ENCODE measurements at regions not wholly inside any gene's neighbourhood (a gene's known extent, or its start where the extent isn't known, plus 50 kb on each side); places are given as distances from the start of the nearest gene placed in this dataset.
A peak's percentile ranks its signal among the peaks of the same experiment; 100 is the strongest.
"Not testable (repeated sequence)": the region's sequence is repeated elsewhere in the genome, so short reads cannot be mapped to it uniquely, and the experiment has no call there.

DNA sequence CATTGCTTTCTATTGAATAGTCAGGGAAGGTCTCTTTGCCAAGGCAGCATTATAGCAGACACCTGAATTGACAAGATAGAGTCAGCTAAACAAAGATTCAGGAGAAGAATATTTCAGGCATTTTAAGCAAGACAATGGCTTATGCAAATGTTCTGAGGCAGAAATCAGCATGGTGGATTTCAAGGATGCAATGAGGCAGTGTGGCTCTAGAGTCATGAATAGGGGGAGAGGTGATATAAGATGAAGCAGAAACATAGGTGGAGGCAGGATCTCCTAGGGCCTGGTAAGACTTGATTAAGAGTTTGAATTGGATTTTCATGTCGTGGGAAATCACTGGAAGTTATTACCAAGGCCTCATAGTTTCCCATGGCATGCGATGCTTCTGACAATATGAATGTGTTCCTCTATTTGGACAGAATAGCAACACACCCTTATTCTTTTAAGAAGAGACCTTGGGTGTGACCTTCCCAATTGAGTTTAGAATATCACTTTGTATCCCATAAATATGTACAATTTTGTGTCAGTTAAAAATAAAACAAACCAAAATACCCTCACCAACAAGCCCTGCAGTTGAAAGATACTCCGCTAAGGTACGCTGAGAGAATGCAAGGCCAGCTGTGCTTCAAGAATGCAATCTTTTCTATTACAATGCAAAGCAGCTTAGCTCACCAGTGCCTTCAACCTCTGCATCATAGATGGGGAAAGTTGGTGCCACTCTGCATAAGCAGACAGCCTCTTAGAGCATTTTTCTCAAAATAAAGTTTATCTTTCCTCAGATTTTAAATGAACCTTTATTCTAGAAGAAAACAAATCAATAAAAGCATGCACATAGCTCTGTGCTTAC is 139.6 kb upstream of the SALL1 start:
- no peak for DNase-seq

DNA sequence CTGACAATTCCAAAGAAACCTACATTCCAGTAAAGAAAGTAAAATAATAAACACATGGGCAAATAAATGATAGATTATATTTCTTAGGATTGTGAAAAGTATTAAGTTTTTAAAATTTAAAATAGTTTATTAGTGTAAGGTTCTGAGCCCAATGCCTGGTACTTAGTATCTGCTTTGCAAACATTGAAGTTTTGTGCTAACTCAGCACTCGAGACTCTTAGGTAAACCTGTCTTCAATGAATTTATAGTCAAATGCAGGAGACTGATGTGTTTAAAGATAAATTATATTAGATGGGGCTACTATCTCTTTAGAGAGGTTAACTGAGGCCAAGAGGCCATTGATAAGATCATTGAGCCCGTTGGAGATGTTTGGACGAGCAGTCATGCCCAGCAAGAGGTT is 138.3 kb upstream of the SALL1 start:
- no peak for DNase-seq

DNA sequence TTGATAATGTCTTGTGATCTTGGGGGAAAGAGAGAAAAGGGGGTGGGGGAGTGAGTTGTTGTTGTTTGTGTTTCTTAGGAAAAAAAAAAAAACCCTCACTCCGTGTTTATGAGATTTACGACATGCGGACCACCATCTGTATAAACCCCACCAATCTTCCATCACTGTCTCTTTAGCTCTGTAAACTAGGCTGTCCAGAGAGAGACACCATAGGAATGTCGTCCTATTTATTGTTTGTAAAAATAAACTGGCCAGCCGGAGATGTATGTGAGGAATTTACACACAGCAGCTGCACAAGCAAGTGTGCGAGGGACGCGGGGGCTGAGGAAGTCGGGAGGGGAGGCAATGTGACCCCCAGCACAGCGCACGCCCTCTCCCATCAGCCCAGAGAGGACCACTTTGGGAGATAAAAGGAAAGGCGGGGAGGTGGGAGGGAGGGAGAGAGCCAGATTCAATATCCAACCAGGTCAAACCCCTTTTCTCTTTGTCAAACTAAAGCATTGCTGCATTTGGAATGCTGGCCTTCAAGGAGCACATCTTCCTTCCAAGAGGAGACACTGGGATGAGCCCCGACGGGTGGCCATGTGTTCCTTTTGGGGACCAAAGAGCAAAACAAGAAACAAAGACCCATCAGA is 136.2 kb upstream of the SALL1 start:
- DNase-seq = no peak

DNA sequence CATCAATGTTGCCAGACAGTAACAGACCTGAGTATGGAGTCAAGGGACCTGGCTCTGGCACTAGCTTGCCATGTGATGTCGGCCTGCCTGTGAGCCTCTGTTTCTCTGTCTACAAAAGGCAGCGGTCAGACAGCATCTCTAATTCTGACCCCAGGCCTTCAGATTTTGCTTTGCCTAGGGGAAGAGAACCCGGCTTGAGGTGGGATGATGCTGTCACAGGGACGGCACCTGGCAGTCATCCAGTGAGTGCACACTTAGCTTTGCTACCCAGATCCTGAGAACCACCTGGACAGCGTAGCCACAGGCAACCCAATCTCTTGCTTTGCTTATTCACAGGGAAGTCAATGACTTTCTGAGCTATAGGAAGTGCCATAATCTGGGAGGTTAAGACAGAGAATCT is 135.2 kb upstream of the SALL1 start:
- DNase-seq = no peak

DNA sequence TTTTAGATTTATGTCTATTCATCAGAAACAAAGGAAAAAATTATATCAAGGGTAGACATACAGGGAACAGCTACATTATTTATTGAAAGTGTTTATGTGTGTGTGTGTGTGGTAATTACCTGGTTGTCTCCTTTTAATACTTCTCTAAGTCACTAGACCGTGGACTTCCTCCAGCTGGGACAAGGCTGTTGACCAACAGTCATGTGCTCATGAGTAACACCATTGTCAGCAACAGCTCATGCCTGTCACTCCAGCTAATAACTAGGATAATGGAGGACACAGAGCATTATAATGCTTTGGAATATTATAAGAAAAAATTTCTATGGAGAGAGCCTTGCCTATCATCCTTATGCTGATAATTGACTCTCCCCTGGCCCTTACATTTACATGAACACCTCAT is 125.3 kb upstream of the SALL1 start:
- DNase-seq = no peak

DNA sequence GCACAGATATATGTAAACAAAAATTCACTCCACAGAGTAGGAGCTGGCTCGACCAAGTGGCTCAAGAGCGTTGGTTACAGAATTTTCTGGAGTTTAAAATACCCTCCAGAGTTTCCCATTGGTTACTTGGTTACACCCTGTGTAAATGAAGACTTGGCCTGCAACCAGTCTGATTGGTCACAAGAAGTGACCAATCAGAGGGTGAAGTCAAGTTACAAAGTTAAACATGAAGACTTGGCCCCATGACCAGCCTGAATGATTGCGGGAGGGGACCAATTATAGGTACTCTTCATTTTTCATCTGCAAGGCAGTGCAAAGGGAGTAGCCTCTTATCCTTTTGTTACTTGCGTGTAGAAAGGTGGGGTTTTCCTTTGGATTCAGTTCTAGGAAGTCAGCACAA is 121.3 kb upstream of the SALL1 start:
- no peak for DNase-seq

DNA sequence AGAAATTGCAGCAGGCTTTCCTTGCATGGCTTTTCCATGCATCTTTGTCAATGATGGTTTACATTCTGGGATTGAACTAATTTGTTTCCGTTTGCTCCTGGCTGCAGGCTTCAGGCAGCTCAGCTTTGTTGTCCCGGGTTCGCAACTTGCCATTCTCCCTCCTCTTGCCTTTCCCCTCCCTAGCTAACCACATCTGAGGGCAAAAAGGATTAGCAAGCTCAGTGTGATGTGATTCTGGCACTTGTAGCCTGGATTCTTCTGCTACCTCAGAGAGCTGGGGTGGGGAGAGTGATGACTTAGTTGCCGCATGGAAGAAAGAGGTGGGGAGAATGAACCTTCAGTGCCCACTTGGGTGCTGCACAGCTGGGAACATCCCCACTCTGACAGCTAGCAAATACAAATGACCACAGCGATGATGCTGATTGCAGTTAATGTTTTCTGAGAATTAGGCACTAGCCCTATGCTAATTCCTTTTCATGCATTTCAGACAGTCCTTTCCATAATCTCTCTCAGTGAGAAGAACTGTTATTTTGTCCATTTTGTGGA is 120.2 kb upstream of the SALL1 start:
- DNase-seq = no peak

DNA sequence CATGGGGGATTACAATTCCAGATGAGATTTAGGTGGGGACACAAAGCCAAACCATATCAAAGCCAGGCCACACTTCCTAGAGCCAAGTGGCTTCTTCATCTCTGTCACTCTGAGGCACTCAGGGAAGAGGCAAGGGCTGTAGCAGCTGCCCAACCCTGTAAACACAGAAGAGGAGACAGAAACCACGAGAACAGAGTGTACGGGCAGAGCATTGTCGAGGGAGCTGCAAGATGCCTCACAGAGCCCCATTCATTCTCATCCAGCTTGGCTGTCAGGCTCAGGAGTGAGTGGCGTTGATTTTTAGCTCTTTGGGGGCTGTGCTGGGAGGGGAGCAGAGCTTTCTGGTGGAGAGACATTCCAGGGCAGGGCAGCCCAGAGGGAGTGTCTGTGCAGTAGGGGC is 117.2 kb upstream of the SALL1 start:
- DNase-seq = no peak

DNA sequence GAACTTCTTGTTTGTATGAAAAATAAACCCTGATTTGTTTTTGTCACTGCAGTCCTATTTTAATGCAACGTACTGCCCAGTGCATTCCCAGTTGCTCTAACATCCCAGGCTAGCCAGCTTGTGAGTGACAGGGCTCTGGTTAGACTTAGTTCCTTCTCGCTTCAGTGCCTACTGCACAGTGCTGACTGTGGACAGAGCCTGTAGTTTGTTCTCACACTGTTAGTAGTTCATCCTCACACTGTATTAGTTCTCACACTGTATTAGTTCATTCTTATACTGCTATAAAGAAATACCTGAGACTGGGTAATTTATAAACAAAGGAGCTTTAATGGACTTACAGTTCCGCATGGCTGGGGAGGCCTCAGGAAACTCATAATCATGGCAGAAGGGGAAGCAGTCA is 116.6 kb upstream of the SALL1 start:
- no peak for DNase-seq

DNA sequence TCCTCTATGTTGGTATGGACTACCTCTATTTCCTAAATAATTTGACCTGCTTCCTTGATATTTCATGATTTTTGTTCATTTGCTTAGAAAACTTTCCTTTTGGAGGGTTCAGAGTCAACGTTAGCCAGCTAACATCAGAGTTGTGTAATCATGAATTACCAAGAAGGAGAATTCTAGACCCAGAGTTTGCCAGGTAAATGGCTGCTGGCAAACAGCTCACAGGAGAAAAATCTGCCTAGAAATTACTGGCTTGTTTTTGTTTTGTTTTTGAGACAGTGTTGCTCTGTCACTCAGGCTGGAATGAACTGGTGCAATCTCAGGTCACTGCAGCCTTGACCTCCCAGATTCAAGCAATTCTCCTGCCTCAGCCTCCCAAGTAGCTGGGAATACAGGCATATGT is 111.4 kb upstream of the SALL1 start:
- DNase-seq = no peak

DNA sequence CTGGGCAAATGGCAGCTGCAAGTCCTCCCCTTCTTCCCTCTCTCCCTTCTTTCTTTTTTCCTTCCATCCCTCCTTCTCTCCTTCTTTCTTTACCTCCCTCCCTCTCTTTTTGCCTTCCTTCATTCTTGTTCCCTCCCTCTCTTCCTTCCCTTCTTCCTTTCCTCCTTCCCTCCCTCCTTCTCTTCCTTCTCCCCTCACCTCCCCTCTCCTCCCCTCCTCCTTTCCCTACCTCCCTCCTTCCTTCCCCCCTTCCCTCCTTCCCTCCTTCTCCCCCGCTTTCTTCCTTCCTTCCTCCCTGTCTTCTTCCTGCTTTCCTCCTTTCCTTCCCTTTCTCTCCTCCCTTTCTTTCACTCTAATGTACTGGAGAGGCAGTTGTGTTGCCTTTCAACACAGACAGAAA is 110.8 kb upstream of the SALL1 start:
- no peak for DNase-seq

DNA sequence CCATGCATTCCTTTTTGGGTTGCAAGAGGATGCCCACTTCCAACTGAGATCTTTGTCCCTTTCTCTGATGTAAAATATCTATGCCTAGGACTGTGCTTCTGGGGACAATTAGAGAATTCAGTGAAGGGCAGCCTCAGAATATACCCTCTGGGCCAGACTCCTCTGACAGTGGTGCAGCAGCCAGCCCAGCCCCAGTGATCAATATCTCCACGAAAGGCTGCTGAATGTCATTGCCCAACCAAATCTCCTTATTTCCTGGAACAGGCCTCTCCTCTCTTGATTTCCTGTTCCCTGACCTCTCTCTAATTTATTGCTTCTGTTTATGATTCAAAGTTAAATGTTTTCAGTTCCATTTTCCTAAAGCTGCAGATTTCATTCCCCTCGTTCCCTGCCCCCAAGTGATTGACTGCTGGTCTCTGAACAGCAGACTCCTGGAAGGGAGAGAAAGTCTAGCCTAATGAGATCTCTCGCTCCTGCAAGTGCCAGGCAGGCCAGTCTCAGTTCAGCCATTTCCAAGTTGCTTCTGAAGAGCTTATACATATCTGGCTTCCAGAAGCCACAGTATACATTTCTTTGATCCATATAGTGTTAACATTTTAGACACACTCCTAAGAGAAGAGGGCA is 104.4 kb upstream of the SALL1 start:
- DNase-seq = no peak

DNA sequence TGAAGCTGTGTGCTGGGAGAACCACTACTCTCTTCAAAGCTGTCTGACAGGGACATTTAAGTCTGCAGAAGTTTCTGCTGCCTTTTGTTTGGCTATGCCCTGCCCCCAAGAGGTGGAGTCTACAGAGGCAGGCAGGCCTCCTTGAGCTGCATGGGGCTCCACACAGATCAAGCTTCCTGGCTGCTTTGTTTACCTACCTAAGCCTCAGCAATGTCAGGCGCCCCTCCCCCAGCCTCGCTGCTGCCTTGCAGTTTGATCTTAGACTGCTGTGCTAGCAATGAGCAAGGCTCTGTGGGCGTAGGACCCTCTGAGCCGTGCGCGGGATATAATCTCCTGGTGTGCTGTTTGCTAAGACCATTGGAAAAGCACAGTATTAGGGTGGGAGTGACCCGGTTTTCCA is 103.3 kb upstream of the SALL1 start:
- not testable (repeated sequence) for DNase-seq

DNA sequence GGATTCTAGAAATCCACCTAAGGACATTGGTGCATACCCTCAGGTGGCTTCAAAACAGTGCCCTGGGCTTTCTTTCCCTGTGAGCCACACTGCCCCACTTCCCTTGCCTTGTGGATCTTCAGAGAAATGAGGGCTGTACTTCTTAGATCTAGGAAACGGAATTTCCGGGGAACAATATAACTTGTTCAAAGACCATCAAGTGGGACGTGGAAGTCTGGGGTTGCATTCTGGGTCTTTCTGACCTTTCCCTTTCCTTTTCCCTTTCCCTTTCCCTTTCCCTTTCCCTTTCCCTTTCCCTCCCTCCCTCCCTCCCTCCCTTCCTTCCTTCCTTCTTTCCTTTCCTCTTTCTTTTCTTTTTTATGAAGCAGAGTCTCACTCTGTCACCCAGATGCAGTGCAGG is 97.1 kb upstream of the SALL1 start:
- no peak for DNase-seq

DNA sequence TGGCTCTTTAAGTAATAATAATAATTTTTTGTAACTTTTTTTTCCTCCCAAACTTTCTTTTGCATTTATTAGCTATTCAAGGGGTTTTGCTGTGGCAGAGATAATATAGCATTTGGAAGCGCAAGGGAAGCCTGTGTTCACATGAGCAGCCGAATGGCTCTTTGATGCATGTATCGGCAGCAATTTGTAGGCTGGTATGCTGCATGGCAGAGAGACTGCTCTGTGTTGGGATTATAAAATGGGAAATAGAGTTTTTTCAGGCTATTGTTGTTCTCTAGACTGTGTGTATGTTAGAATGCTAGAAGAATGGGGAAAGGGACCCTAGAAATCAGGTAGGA is 94.6 kb upstream of the SALL1 start:
- DNase-seq = no peak

DNA sequence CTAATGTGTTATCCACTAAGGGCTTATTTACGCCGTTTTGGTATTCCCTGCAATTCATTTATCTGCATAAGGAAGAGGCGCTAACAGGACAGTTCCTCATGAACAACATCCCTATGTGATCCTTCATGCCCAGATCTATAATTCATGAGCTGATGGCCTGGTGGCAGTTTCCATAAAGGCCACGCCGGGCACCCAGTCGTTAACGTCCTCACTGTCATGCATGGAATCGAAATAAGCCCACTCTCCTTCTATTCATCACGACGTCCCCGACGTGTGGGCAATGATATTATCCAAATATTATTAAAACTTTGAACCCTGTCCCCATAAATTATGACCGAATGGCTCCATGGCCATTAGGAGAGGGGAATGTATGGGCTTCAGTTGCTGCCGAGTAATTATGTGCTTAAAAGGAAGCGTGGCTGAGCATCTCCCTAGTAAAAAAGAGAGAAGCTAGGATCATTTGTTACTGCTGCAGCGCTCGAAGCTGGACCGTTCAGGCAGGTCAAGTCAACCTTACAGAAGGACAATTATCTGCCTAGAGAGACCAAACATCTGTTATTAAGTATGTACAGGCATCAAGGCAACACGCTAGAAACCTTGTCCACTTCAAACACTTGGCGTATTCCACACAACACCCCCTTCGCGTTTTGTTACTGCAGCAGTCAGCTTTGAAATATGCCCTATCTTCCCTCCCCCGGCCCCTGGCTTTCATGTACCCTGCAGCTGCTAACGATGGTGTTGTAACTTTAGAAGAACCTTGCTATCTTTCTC is 94.0 kb upstream of the SALL1 start:
- no peak for DNase-seq

DNA sequence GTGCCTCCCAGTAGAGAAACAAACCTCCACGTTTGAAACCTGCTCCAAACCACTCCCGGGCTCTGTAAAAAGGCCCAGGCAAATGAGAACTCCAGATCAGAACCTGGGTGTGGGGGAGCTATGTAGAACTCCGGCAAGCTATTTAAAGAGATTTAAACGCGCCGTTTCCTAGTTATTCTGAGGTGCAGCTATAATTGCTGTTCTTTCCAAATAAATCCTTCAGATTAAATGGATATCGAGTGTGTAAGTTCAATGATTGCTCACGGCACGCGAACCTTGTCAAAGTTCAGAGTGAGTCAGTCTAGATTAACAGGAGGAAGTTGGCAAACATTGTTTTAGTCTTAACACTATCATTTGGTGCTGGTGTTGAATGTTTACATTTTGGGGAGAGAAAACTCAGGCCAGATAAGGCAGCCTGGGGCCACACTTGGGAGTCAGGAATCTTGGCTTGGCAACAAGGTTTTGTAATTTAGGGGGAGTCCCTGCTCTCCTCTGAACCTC is 92.9 kb upstream of the SALL1 start:
- peak; percentile 5 for DNase-seq

DNA sequence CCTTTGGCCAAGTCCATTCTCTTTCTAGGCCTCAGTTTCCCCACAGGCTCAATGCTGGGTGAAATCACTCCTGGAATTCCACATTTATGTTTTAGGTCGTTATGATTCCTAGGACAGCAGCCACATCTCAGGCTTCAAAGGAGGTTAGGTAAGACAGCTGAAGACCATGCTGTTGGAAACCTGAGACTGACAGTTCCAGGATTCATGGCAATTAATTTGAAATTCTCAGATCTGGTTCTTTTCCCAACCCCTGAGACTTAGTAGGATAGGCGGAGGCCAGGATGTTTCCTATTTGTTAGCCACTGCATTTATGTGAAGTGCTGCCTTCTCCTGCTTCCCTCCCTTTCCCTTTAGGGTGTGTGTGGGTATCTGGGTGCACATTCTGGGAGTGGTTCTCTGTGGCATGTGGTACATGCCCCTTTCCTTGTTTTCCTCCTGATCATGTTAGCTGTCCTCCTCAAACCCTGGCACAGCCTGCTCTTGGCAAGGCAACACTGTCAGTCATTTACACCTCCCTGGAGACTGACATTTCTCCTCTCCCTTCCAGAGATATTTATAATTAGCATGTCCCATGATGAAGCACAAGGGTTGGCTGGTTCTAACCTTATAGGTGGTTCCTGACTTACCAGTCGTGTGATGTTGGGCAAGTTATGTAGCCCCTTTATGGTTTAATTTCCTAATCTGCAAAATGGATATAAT is 91.4 kb upstream of the SALL1 start:
- no peak for DNase-seq

DNA sequence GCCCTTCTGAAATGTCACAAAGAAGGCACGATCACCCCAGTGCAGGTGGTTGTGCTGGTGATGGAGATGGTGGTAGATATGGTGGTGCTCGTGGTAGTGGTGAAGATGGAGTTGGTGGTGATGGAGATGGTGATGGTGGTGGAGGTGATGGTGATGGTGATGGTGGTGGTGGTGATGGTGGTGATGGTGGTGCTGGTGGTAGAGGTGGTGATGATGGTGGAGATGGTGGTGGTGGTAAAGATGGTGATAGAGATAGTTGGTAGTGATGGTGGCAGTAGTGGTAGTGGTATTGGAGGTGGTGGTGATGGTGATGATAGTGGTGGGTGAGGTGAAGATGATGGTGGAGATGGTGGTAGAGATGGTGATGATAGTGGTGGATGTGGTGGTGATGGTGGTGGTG is 88.1 kb upstream of the SALL1 start:
- DNase-seq = no peak

DNA sequence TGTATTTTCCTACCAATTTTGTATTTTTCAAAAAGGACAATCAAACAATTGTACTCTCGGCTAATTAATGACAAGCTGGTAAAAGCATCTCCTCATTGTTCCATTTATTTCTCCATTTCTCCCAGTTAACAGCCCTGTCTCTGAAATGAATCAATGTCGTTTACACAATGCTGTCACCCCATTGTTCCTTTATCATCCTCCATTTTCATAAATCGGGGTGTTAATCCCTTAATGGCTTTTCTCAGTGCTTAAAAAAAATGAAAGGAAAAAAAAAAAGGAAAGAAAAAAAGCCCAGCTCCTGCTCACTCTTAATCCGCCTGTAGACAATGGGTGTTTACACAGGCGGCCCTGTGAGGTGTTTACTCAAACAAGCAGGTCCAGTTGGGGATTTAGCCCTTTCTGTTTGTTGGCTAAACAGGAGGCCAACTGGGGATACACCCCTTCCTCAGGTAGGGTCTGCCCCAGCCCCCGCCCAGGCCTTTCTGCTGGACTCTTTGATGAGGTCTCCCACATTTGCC is 86.8 kb upstream of the SALL1 start:
- no peak for DNase-seq

DNA sequence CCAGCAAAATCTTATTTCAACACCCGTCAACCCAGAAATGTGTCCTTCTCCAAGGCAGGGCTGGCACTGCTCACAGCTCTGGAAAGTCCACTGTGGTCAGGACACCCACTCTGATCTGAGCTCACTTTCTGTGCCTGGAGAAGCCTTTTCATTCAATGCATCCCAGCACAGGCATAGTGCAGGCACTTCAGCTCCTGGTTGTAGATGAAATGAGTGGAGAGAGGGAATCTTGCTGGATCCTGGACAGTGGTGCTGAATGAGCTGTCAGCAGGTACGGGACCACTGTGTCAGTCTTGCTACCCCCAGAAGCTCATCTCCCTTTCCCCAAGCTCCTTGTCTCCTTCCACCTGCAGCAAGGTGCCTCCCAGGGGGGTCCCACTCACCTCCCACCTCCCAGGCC is 86.1 kb upstream of the SALL1 start:
- DNase-seq = no peak

DNA sequence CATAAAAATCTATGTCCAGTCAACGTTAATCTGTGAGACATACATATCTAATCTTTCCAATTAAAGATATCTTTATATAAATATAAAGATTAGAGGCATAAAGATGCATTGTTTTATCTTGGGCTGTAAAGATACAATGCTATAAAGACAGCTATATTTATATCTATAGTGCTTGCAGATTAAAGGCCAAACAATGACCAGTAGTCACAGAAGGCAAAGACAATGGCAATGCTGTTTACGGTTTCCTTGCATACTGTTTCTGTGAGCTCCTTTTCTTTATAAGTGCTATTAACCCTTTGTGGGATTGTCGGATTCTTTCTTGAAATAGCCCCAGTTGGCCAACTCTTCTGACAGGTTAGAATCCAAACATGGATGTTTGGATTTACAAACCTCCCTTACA is 85.5 kb upstream of the SALL1 start:
- DNase-seq = no peak

All from fibroblast of skin of right quadriceps (primary cell).